K562 (cell line): ENCODE measurements at regions not wholly inside any gene's neighbourhood (a gene's known extent, or its start where the extent isn't known, plus 50 kb on each side); places are given as distances from the start of the nearest gene placed in this dataset.

Experiments
- ATAC-seq: fragments of 200-7000 bp; cut with Tn5 transposase; 3 replicates; pipeline ENCODE4 v1.9.1; 2020; ENCODE audit warnings: moderate library complexity
- BruUV-seq: library from RNA; stranded (reverse); fragments of 400-500 nt; replicated peaks from 2 replicates; lab custom pipeline; 2021; lab: Mats Ljungman, UMichigan
- CTCF ChIA-PET: fragments of 300-600 bp; formaldehyde crosslinking; extraction: SDS; loops from one replicate; lab custom pipeline; 2021; ENCODE audit warnings: low intra/inter-chr PET ratio; lab: Yijun Ruan, JAX
- POLR2A ChIA-PET: fragments of 300-600, 350-650 bp; sonication (Branson Sonifier 250); formaldehyde crosslinking; extraction: SDS; loops from one replicate; lab custom pipeline; 2021; ENCODE audit warnings: antibody characterized with exemption, inconsistent platforms; lab: Yijun Ruan, JAX
- DNase-seq, 4 experiments: peaks; one replicate each; pipeline versions ENCODE4 v3.0.0 to v3.0.0-alpha.2; 2011 to 2018; ENCODE audit warnings: low spot score in 3 of 4, mixed read lengths in 3 of 4; ENCODE audit errors: extremely low read depth in 1 of 4
- FAIRE-seq: peaks from 2 replicates; lab custom pipeline; 2011; peaks lifted over from hg19 to GRCh38; lab: Jason Lieb, UNC
- H2AFZ ChIP-seq: 2 replicates; pipeline ENCODE4 v1.6.0; 2011; ENCODE audit warnings: low read depth, low read length, control low read depth, inconsistent platforms
- H3K27ac ChIP-seq: fragments of 200-600 bp; 3 replicates; pipeline ENCODE4 v1.8.0; 2011; ENCODE audit warnings: low read depth, mild to moderate bottlenecking, control low read depth, inconsistent platforms, low read length, moderate library complexity, mixed read lengths; ENCODE audit errors: extremely low read depth
- H3K27me3 ChIP-seq, 2 experiments: fragments of 300-600 bp in 1 of 2; 2 replicates in 1 of 2; 3 replicates in 1 of 2; pipeline versions ENCODE4 v1.6.0 to v1.8.0; 2011; ENCODE audit warnings: inconsistent platforms in 2 of 2, low read length in 2 of 2, mild to moderate bottlenecking in 1 of 2, mixed read lengths in 1 of 2, moderate library complexity in 1 of 2; ENCODE audit not compliant: control insufficient read depth in 2 of 2, insufficient read depth in 2 of 2
- H3K36me3 ChIP-seq: fragments of 300-600 bp; 3 replicates; pipeline ENCODE4 v1.8.0; 2011; ENCODE audit warnings: mild to moderate bottlenecking, low read length, inconsistent platforms; ENCODE audit not compliant: control insufficient read depth, insufficient read depth
- H3K4me1 ChIP-seq, 2 experiments: fragments of 200-600 bp in 1 of 2; replicated peaks in 1 of 2; 2 replicates in 1 of 2; 3 replicates in 1 of 2; pipeline versions ENCODE4 v1.5.1 to v1.8.0; 2011; ENCODE audit warnings: inconsistent platforms in 2 of 2, low read length in 2 of 2, mild to moderate bottlenecking in 1 of 2, mixed read lengths in 1 of 2, moderate library complexity in 1 of 2; ENCODE audit not compliant: control insufficient read depth in 2 of 2, insufficient read depth in 2 of 2
- H3K4me2 ChIP-seq: 2 replicates; pipeline ENCODE4 v1.6.1; 2011; ENCODE audit warnings: low read length, control low read depth, inconsistent platforms, mixed read lengths; ENCODE audit not compliant: insufficient read depth
- H3K4me3 ChIP-seq: fragments of 200-600 bp; sonication (generic), shearing (Covaris generic); 2 replicates; pipeline ENCODE4 v1.5.1; 2016; ENCODE audit warnings: control low read depth, inconsistent platforms
- H3K79me2 ChIP-seq: fragments of 200-600 bp; 3 replicates; pipeline ENCODE4 v1.8.0; 2011; ENCODE audit warnings: low read length, inconsistent platforms; ENCODE audit not compliant: control insufficient read depth, insufficient read depth
- H3K9ac ChIP-seq, 2 experiments: 2 replicates each; pipeline versions ENCODE4 v1.6.0 to v1.6.1; 2011; ENCODE audit warnings: low read depth in 2 of 2, low read length in 2 of 2, control low read depth in 1 of 2, inconsistent platforms in 1 of 2, mild to moderate bottlenecking in 1 of 2, mixed read lengths in 1 of 2; ENCODE audit not compliant: insufficient read depth in 1 of 2
- H3K9me1 ChIP-seq: one replicate; pipeline ENCODE4 v1.6.0; 2011; ENCODE audit warnings: inconsistent platforms, mild to moderate bottlenecking, low read length, moderate library complexity; ENCODE audit not compliant: control insufficient read depth, insufficient read depth
- H3K9me3 ChIP-seq: replicated peaks from 2 replicates; pipeline ENCODE4 v1.5.1; 2011; ENCODE audit warnings: low read depth, low read length, inconsistent platforms; ENCODE audit not compliant: control insufficient read depth, insufficient read depth
- H4K20me1 ChIP-seq: replicated peaks from 2 replicates; pipeline ENCODE4 v1.6.1; 2011; ENCODE audit warnings: low read length, inconsistent platforms, mixed read lengths; ENCODE audit not compliant: control insufficient read depth, insufficient read depth
- AFF1 ChIP-seq, 2 experiments: fragments of 450-650 bp; IDR thresholded peaks; 2 replicates each; pipeline ENCODE4 v1.6.1; 2018; ENCODE audit warnings: mild to moderate bottlenecking in 2 of 2, low read depth in 1 of 2; ENCODE audit not compliant: partially characterized antibody in 2 of 2
- DPF2 ChIP-seq: fragments of 450-650 bp; IDR thresholded peaks from 2 replicates; pipeline ENCODE4 v1.6.1; 2016
- FOSL1 ChIP-seq: fragments of 200-800 bp; sonication (Bioruptor generic); conservative IDR thresholded peaks from 2 replicates; pipeline ENCODE4 v1.6.1; 2016; ENCODE audit warnings: missing genetic modification characterization, missing compliant biosample characterization
- FOXA1 ChIP-seq: fragments of 450-650 bp; IDR thresholded peaks from 2 replicates; pipeline ENCODE4 v1.6.1; 2016; ENCODE audit warnings: mild to moderate bottlenecking, borderline replicate concordance
- JUND ChIP-seq, 2 experiments: IDR thresholded peaks; 2 replicates in 1 of 2; 3 replicates in 1 of 2; pipeline ENCODE4 v1.6.1; 2011; ENCODE audit warnings: borderline replicate concordance in 2 of 2, low read depth in 2 of 2, low read length in 2 of 2, improper control_type of control experiment in 1 of 2, missing biosample characterization in 1 of 2, missing genetic modification characterization in 1 of 2, missing genetic modification reagents in 1 of 2
- MXD1 ChIP-seq: fragments of 250-450 bp; sonication (Bioruptor Pico); IDR thresholded peaks from 2 replicates; pipeline ENCODE4 v1.8.0; 2021; ENCODE audit warnings: borderline replicate concordance, mild to moderate bottlenecking, moderate library complexity; ENCODE audit not compliant: poor library complexity, severe bottlenecking
- NCOA6 ChIP-seq: fragments of 450-650 bp; IDR thresholded peaks from 2 replicates; pipeline ENCODE4 v1.6.1; 2017; ENCODE audit warnings: mild to moderate bottlenecking
- NONO ChIP-seq, 2 experiments: fragments of 200-400 bp in 1 of 2; fragments of 450-650 bp in 1 of 2; formaldehyde crosslinking in 1 of 2; IDR thresholded peaks; 2 replicates each; pipeline ENCODE4 v1.6.1; 2017; ENCODE audit warnings: low read depth in 2 of 2, mild to moderate bottlenecking in 2 of 2, moderate library complexity in 2 of 2, low read length in 1 of 2
- SRSF9 ChIP-seq: fragments of 200-400 bp; formaldehyde crosslinking; IDR thresholded peaks from 2 replicates; pipeline ENCODE4 v1.6.1; 2017; ENCODE audit warnings: low read depth, low read length, borderline replicate concordance
- STAG1 ChIP-seq: sonication (generic); formaldehyde crosslinking; IDR thresholded peaks from 2 replicates; pipeline ENCODE4 v1.5.0; 2020; ENCODE audit warnings: missing genetic modification reagents, borderline replicate concordance
- ZNF280A ChIP-seq: fragments of 450-650 bp; IDR thresholded peaks from 2 replicates; pipeline ENCODE4 v1.6.1; 2018; ENCODE audit warnings: mild to moderate bottlenecking, low read depth; ENCODE audit not compliant: partially characterized antibody
- ZNF639 ChIP-seq, 2 experiments: fragments of 200-800 bp in 1 of 2; sonication (Bioruptor generic) in 1 of 2; sonication (generic) in 1 of 2; formaldehyde crosslinking in 1 of 2; IDR thresholded peaks in 1 of 2; conservative IDR thresholded peaks in 1 of 2; 2 replicates each; pipeline versions ENCODE4 v1.5.0 to v1.6.1; 2016 to 2020; ENCODE audit warnings: missing compliant biosample characterization in 1 of 2, missing genetic modification characterization in 1 of 2, missing genetic modification reagents in 1 of 2
- ZNF780A ChIP-seq: fragments of 250-450 bp; sonication (Bioruptor Pico); IDR thresholded peaks from 2 replicates; pipeline ENCODE4 v1.5.0; 2021; ENCODE audit warnings: mild to moderate bottlenecking
- WGBS: fragments of 100-300 bp; shearing (Covaris generic); methylation state at CpG from one replicate; pipeline ENCODE4 v1.1.6; 2016; ENCODE audit warnings: low coverage, mixed read lengths; ENCODE audit not compliant: insufficient coverage; ENCODE audit errors: missing lambda C conversion rate; 5-methylcytosine and 5-hydroxymethylcytosine counted together
- in situ Hi-C: fragments of 300-500 bp; cut with MboI; formaldehyde crosslinking; loops from 4 replicates; pipeline ENCODE4 v1.15.0; 2018; ENCODE audit warnings: inconsistent platforms, mixed read lengths
- intact Hi-C: fragments of 100-400 bp; cut with micrococcal nuclease; formaldehyde crosslinking; loops from 2 replicates; pipeline ENCODE4 v1.14.2; 2022

GRCh38 chr5:105554568-105555169 lies 1992.1 kb upstream of the NUDT12 start:
- CTCF ChIA-PET = no interaction called here
- 15% methylated on average over 4 of the region's 4 CpGs for WGBS
- intact Hi-C loops = no loop called here
- peak; percentile 80 for TF ChIP-seq JUND (IDR thresholded peaks at IDR 0.05; ENCODE audit: borderline replicate concordance, low read depth, low read length)
- peak; percentile 46; the same call in 1 of the 3 replicates for TF ChIP-seq JUND (tag; IDR thresholded peaks at IDR 0.05; ENCODE audit: borderline replicate concordance, low read depth, low read length)
- no peak for TF ChIP-seq ZNF639 (CRISPR knock-in tag; conservative IDR thresholded peaks at IDR 0.05 in 1 of 2, IDR thresholded peaks at IDR 0.05 in 1 of 2)
- TF ChIP-seq ZNF780A (CRISPR knock-in tag) = no peak
- no peak for TF ChIP-seq FOXA1
- no peak for TF ChIP-seq AFF1 (IDR thresholded peaks at IDR 0.05; ENCODE audit: low read depth in 1 of 2, partially characterized antibody in 2 of 2)
- no peak for TF ChIP-seq STAG1 (CRISPR knock-in tag)
- no peak for TF ChIP-seq MXD1 (CRISPR knock-in tag)
- TF ChIP-seq NCOA6 = no peak
- peak; percentile 51 for TF ChIP-seq DPF2
- TF ChIP-seq NONO (IDR thresholded peaks at IDR 0.05; ENCODE audit: low read depth in 2 of 2, low read length in 1 of 2) = no peak
- no peak for TF ChIP-seq SRSF9
- TF ChIP-seq FOSL1 (tag) = peak; percentile 84
- no peak for TF ChIP-seq ZNF280A

More at GRCh38 chr5:105554568-105555169, 1992.1 kb upstream of the NUDT12 start:
- H3K79me2 ChIP-seq = no peaks in the 10 kb centered on the region
- FAIRE-seq = peak; percentile 59
- no peak overlapping the region for H3K4me2 ChIP-seq
- in situ Hi-C loops = no loop called here
- peak; percentile 37; the same call in 1 of the 3 replicates for ATAC-seq
- H4K20me1 ChIP-seq = no peaks in the 10 kb centered on the region
- H3K9me3 ChIP-seq = no peaks in the 10 kb centered on the region
- peak overlapping the region; percentile 52; the same call in 1 of the 2 replicates for H2AFZ ChIP-seq
- H3K4me3 ChIP-seq = no peak overlapping the region
- no peaks in the 10 kb centered on the region for H3K4me1 ChIP-seq
- H3K9ac ChIP-seq = no peak overlapping the region
- no peaks in the 10 kb centered on the region for H3K9me1 ChIP-seq
- H3K27me3 ChIP-seq = no peaks in the 10 kb centered on the region
- H3K36me3 ChIP-seq = no peaks in the 10 kb centered on the region
- no peak overlapping the region for H3K27ac ChIP-seq
- POLR2A ChIA-PET = interaction anchor here (0.7 kb wide), 1 partner anchor 371 kb away, joined by 3 read pairs; no protein-coding TSS in a partner anchor
- DNase-seq = peak in 2 of 4 experiments; percentile 11 to 32
- BruUV-seq = no TSS peak
